ENCODE measurements at regions not wholly inside any gene's neighbourhood (a gene's known extent, or its start where the extent isn't known, plus 50 kb on each side); places are given as distances from the start of the nearest gene placed in this dataset.

GRCh38 chr13:44180876-44181536 lies 192.6 kb upstream of the SERP2 start:
- Histone ChIP-seq H3K4me1 (peaks cover 2 to 6% (median 2%) of the 10 kb centered on the region in 3 donors), H3K27me3 (no peaks in the 10 kb centered on the region), H3K36me3 (no peaks in the 10 kb centered on the region), H3K4me3 (no peak overlapping the region), H3K9me3 (no peaks in the 10 kb centered on the region), H3K27ac (no peak overlapping the region)
- 89 to 90% methylated on average over 2 to 5 of the region's 8 CpGs for WGBS, 2 donors (ENCODE audit: low coverage in 1 of 2)
- TF ChIP-seq POLR2AphosphoS5 (IDR thresholded peaks at IDR 0.05): no peak
- TF ChIP-seq POLR2A (IDR thresholded peaks at IDR 0.05): no peak
- no peak for TF ChIP-seq CTCF (IDR thresholded peaks at IDR 0.05)
- no peak for TF ChIP-seq EP300 (IDR thresholded peaks at IDR 0.05)
- ATAC-seq: no peak

GRCh38 chr13:44181931-44182330 lies 191.7 kb upstream of the SERP2 start:
- no peak for TF ChIP-seq POLR2A (IDR thresholded peaks at IDR 0.05)
- TF ChIP-seq CTCF (IDR thresholded peaks at IDR 0.05): no peak
- TF ChIP-seq POLR2AphosphoS5 (IDR thresholded peaks at IDR 0.05): no peak
- TF ChIP-seq EP300 (IDR thresholded peaks at IDR 0.05): no peak
- Histone ChIP-seq H3K4me3 (no peak overlapping the region), H3K4me1 (no peaks in the 10 kb centered on the region), H3K27ac (no peak overlapping the region), H3K36me3 (no peaks in the 10 kb centered on the region), H3K27me3 (no peaks in the 10 kb centered on the region), H3K9me3 (no peaks in the 10 kb centered on the region)
- no peak for ATAC-seq
- WGBS, 2 donors (ENCODE audit: low coverage in 1 of 2): 36 to 83% methylated on average over 2 of the region's 2 CpGs

- Histone ChIP-seq H3K27me3 (no peaks in the 10 kb centered on the region), H3K27ac (no peak overlapping the region), H3K4me3 (no peak overlapping the region), H3K4me1 (no peaks in the 10 kb centered on the region), H3K36me3 (no peaks in the 10 kb centered on the region), H3K9me3 (no peaks in the 10 kb centered on the region)
- 38 to 43% methylated on average over 1 of the region's 1 CpG for WGBS, 2 donors (ENCODE audit: low coverage in 1 of 2)
- no peak for TF ChIP-seq POLR2AphosphoS5 (IDR thresholded peaks at IDR 0.05)
- TF ChIP-seq EP300 (IDR thresholded peaks at IDR 0.05): no peak
- no peak for TF ChIP-seq POLR2A (IDR thresholded peaks at IDR 0.05)
- no peak for ATAC-seq
Measured at GRCh38 chr13:44184740-44185139, 188.9 kb upstream of the SERP2 start.

GRCh38 chr13:44188257-44188656 lies 185.4 kb upstream of the SERP2 start:
- H3K27me3 ChIP-seq: no peaks in the 10 kb centered on the region
- H3K36me3 ChIP-seq: no peaks in the 10 kb centered on the region
- H3K9me3 ChIP-seq: no peaks in the 10 kb centered on the region
- peaks cover 0 to 4% (median 0%) of the 10 kb centered on the region in 3 donors for H3K4me1 ChIP-seq
- H3K27ac ChIP-seq: no peak overlapping the region
- H3K4me3 ChIP-seq: no peak overlapping the region
- TF ChIP-seq CTCF (IDR thresholded peaks at IDR 0.05) (no peak), POLR2A (IDR thresholded peaks at IDR 0.05) (no peak), POLR2AphosphoS5 (IDR thresholded peaks at IDR 0.05) (no peak), EP300 (IDR thresholded peaks at IDR 0.05) (no peak)
- WGBS, 2 donors (ENCODE audit: low coverage in 1 of 2): 59 to 63% methylated on average over 2 of the region's 2 CpGs
- ATAC-seq: no peak

- WGBS, 2 donors (ENCODE audit: low coverage in 1 of 2): 80 to 89% methylated on average over 1 of the region's 1 CpG
- H3K36me3 ChIP-seq: no peaks in the 10 kb centered on the region
- ATAC-seq: no peak
- no peak overlapping the region for H3K4me3 ChIP-seq
- no peak for TF ChIP-seq POLR2AphosphoS5 (IDR thresholded peaks at IDR 0.05)
- TF ChIP-seq CTCF (IDR thresholded peaks at IDR 0.05): no peak
- TF ChIP-seq EP300 (IDR thresholded peaks at IDR 0.05): no peak
- TF ChIP-seq POLR2A (IDR thresholded peaks at IDR 0.05): no peak
- no peak overlapping the region for H3K27ac ChIP-seq
- no peaks in the 10 kb centered on the region for H3K27me3 ChIP-seq
- no peaks in the 10 kb centered on the region for H3K9me3 ChIP-seq
- H3K4me1 ChIP-seq: peaks cover 0 to 9% (median 0%) of the 10 kb centered on the region in 3 donors
Measured at GRCh38 chr13:44189085-44189484, 184.5 kb upstream of the SERP2 start.
